HG03039 (cell line): ENCODE measurements at regions not wholly inside any gene's neighbourhood (a gene's known extent, or its start where the extent isn't known, plus 50 kb on each side); places are given as distances from the start of the nearest gene placed in this dataset.

ENCODE experiments used
- ATAC-seq: cut with Tn5 transposase; IDR thresholded peaks from one replicate; pipeline ENCODE4 v1.9.1; 2021; ENCODE audit warnings: mild to moderate bottlenecking, moderate library complexity; ENCODE audit not compliant: unreplicated experiment

- no peak for ATAC-seq
Measured at GRCh38 chr18:73805991-73806390, 341.6 kb downstream of the FBXO15 start.

- no peak for ATAC-seq
Measured at GRCh38 chr18:73797419-73797818, 350.2 kb downstream of the FBXO15 start.

GRCh38 chr18:73793386-73793785 is 354.2 kb downstream of the FBXO15 start:
- no peak for ATAC-seq

GRCh38 chr18:73791081-73791480 is 356.6 kb downstream of the FBXO15 start:
- no peak for ATAC-seq

GRCh38 chr18:73790587-73790986 is 357.0 kb downstream of the FBXO15 start:
- no peak for ATAC-seq

- no peak for ATAC-seq
Measured at GRCh38 chr18:73787316-73787715, 360.3 kb downstream of the FBXO15 start.

- ATAC-seq = no peak
Measured at GRCh38 chr18:73785300-73785699, 362.3 kb downstream of the FBXO15 start.

GRCh38 chr18:73784853-73785252 is 362.8 kb downstream of the FBXO15 start:
- no peak for ATAC-seq

- no peak for ATAC-seq
Measured at GRCh38 chr18:73782405-73782804, 365.2 kb downstream of the FBXO15 start.

GRCh38 chr18:73780218-73780617 is 367.4 kb downstream of the FBXO15 start:
- no peak for ATAC-seq

GRCh38 chr18:73778032-73778359 is 369.6 kb downstream of the FBXO15 start:
- no peak for ATAC-seq

GRCh38 chr18:73777356-73778031 is 370.1 kb downstream of the FBXO15 start:
- ATAC-seq = no peak

- no peak for ATAC-seq
Measured at GRCh38 chr18:73774811-73775509, 372.7 kb downstream of the FBXO15 start.

- ATAC-seq = no peak
Measured at GRCh38 chr18:73768043-73768442, 379.6 kb downstream of the FBXO15 start.

GRCh38 chr18:73766910-73767515 is 380.6 kb downstream of the FBXO15 start:
- ATAC-seq = no peak

- ATAC-seq = no peak
Measured at GRCh38 chr18:73758446-73758845, 389.2 kb downstream of the FBXO15 start.

GRCh38 chr18:73756256-73757091 is 391.2 kb downstream of the FBXO15 start:
- ATAC-seq = no peak

GRCh38 chr18:73752965-73753364 is 394.7 kb downstream of the FBXO15 start:
- ATAC-seq = no peak

GRCh38 chr18:73752546-73752945 is 395.1 kb downstream of the FBXO15 start:
- ATAC-seq = no peak

GRCh38 chr18:73750052-73750451 is 397.6 kb downstream of the FBXO15 start:
- no peak for ATAC-seq

GRCh38 chr18:73749304-73749703 is 398.3 kb downstream of the FBXO15 start:
- ATAC-seq = no peak
